ENCODE measurements at regions not wholly inside any gene's neighbourhood (a gene's known extent, or its start where the extent isn't known, plus 50 kb on each side); places are given as distances from the start of the nearest gene placed in this dataset.

DNA sequence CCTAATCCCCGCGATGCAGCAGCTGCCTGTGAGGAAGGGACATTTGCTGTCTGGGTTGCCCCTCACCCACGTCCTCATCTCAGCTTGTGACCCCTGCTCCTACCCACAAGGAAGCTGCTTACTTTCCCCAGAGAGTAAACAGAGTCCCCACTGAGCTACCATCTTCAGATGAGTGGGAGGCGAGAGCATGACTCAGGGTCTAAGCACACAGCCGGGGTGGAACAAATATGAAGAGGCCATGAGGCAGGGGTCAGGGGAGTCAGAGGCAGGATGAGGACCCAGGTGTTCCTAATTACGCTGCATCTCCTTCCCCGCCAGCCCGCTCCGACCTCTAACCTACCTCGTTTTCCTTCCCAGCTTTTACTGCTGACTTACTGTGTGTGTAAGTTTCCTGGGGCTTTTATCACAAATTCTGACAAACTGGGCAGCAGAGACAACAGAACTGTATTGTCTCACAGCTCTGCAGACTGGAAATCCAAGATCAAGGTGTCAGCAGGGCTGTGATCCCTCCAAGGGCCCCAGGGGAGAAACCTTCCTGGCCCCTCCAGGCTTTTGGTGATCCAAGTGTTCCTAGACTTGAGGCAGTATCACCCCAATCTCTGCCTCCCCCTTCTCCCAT is 94.0 kb upstream of the DNAH5 start:
- TF ChIP-seq POLR2A (IDR thresholded peaks at IDR 0.05): no peak
- TF ChIP-seq, protein P1, sequence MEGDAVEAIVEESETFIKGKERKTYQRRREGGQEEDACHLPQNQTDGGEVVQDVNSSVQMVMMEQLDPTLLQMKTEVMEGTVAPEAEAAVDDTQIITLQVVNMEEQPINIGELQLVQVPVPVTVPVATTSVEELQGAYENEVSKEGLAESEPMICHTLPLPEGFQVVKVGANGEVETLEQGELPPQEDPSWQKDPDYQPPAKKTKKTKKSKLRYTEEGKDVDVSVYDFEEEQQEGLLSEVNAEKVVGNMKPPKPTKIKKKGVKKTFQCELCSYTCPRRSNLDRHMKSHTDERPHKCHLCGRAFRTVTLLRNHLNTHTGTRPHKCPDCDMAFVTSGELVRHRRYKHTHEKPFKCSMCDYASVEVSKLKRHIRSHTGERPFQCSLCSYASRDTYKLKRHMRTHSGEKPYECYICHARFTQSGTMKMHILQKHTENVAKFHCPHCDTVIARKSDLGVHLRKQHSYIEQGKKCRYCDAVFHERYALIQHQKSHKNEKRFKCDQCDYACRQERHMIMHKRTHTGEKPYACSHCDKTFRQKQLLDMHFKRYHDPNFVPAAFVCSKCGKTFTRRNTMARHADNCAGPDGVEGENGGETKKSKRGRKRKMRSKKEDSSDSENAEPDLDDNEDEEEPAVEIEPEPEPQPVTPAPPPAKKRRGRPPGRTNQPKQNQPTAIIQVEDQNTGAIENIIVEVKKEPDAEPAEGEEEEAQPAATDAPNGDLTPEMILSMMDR (IDR thresholded peaks at IDR 0.05): no peak

Data from right lobe of liver (tissue), 4 donors.